GM11168 (cell line): ENCODE measurements at regions not wholly inside any gene's neighbourhood (a gene's known extent, or its start where the extent isn't known, plus 50 kb on each side); places are given as distances from the start of the nearest gene placed in this dataset.

Experiments used
- in situ Hi-C: fragments of 300-500 bp; cut with MboI; formaldehyde crosslinking; loops from one replicate; pipeline ENCODE4 v1.12.0; 2022; ENCODE audit warnings: low sequenced_read_pairs; ENCODE audit not compliant: unreplicated experiment

DNA sequence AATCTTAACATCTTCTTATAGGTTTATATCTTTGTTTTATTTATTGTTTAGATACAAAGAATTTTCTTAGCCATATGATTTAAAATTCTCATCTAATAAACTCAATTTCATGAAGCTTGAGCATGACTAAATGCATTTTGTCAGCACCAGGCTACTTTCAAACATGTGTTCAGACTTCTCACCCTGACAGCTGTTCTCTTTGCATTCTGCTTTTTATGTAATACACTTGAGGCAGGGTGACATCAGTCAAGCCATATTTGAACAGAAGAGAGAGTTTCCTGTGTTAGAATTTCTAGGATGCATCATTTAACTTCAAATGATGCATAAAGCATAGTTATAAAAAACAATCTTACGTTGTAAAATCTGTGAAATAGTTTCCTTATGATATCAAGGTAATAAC is 1295.1 kb upstream of the PCDH20 start:
- in situ Hi-C loops: no loop called here

DNA sequence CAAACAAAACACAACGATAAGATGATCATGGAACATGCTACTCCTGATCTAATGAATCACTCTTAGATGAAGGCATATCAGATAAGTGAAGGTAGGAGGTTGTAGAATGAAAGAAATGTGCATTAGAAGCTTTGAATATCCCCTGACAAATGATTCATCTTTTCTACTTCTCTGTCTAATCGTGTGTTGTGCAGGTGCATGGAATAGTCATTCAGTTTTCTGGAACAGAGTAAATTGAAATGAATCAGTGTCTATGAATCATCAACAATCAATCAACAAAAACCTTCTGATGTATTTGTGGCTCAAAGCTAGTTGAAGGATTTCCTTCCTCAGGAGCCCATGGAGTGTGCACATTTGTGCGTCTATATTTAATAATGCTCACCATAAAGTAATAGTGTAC is 1290.4 kb upstream of the PCDH20 start:
- in situ Hi-C loops: no loop called here

DNA sequence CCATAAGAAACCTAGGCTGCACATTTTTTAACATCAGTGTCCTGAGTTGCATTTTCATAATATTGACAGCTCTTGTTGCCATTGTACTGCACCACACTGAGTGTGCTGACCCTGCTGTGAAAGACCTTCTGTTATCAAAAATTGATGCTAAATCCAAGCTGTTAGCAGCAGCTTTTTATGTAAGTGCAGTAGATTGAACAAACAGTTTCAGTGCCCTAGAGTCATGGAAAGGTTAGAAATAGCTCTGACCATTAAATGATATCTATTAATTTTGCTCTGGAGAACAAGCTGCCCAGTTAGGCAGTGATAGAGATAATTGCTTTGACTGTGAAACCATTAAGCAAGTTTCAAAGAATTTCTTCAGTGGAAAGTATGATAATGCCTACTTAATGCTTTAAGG is 1289.2 kb upstream of the PCDH20 start:
- in situ Hi-C loops: no loop called here

DNA sequence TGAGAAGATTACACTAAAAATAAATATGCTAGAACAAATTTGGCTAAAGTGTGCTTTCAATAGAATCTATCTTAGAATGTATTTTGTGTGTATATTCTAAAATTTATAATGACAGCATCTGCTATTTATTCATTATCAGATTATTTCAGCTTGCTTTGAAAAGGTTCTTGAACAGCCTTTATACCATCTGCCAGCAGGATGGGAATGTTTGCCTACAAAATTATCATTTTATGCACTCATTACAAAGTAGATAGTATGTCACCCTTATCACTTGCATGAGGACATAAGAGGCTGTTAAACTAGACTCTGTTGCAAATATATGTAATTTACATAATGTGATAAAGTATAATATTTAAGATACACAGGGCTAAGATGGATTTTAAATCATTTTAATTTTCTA is 1286.9 kb upstream of the PCDH20 start:
- in situ Hi-C loops: no loop called here

- in situ Hi-C loops: no loop called here
These were observed 1282.1 kb upstream of the PCDH20 start for GRCh38 chr13:62697701-62698100.

DNA sequence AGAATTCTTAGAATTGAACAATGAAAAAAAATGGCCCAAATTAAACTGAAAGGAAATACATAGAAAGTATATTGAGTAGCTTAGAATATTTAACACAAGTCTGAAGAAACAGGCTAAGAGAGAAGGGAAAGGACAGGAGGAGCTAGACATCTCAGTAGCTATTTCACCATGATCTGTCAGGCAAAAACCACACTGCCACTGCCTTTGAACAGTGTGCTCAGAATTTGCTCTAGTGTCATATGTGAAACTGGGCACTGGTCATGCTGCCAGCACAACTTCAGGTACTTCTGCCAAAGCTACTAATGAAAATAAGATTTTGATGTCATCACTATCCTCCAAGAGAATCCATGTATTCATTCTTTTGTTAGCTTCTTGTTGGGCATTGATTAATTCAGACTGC is 1280.8 kb upstream of the PCDH20 start:
- in situ Hi-C loops: no loop called here

DNA sequence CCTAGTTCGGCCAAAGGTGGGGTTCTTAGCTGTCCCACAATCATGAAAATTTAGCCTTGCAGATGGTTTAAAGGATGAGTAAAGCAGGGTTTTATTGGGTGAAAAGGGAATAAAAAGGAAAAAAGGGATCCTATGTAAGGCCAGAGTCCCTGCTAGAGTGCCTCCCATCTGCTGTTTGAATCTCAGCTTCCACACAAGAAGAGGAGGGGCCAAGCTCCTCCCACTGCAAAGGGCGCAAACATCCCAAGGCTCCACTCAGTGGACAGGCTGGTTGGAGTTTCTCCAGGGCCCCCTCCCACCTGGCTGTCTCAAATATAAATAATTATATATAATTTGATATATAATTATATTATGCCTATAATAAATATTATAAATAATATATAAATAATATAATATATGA is 1272.1 kb upstream of the PCDH20 start:
- in situ Hi-C loops: no loop called here

DNA sequence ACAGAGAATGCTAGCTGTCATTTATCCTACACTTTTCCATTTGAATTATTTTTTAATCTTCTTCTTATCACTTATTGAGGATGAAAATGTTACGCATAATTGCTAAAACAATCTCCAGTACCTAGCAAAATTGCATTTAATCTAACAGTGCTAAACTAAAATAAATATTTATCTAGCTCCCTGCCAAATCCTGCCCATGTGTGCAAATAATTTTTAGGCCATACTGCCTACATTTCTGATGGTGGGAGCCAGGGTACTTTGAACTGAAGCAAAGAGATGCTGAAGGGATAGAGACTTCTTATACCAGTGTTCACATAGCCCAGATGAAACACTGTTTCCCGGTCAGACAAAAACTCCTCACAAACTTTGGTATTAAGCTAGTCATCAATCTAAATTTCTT is 1268.7 kb upstream of the PCDH20 start:
- in situ Hi-C loops: no loop called here

DNA sequence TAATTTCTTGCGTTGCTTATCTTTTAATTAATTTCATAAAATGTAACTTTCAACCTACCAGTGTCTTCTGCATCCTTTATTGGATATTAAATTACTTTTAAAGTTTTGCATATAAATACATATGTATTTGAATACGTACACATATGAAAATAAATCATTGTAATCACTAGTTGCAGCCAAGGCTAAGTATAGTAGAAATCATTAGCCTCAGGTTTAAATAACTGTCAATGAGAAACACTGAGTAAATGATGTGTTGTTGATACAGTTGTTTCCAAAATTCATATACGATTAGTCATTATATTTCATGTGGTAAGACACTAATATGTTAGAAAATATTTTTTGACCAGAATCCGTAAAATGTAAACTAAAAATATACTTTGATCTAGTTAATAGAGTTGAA is 1267.1 kb upstream of the PCDH20 start:
- in situ Hi-C loops: no loop called here

GRCh38 chr13:62678039-62678438 is 1262.4 kb upstream of the PCDH20 start:
- in situ Hi-C loops: no loop called here

GRCh38 chr13:62663767-62664166 is 1248.1 kb upstream of the PCDH20 start:
- in situ Hi-C loops: no loop called here

DNA sequence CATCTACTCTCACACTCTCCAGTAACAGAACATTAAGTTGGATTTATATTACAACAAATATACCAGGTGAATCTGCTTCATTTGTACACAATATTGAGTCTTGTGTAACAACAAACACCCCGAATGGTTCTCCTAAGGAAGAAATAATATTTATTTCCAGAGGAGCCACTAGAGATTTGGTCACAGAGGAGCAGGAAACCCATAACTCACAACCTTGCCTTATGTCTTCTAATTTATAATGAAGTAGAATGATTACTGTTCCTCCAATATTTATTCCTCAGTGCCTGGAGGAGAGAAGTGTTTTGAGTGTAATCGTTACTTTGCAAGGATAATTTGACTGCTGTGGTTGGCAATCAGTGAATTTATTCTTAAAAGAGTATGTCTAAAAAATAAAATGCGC is 1243.7 kb upstream of the PCDH20 start:
- in situ Hi-C loops: no loop called here

GRCh38 chr13:62653371-62653770 is 1237.7 kb upstream of the PCDH20 start:
- in situ Hi-C loops: no loop called here

- in situ Hi-C loops: no loop called here
These were observed 1228.3 kb upstream of the PCDH20 start for GRCh38 chr13:62643799-62644524.

DNA sequence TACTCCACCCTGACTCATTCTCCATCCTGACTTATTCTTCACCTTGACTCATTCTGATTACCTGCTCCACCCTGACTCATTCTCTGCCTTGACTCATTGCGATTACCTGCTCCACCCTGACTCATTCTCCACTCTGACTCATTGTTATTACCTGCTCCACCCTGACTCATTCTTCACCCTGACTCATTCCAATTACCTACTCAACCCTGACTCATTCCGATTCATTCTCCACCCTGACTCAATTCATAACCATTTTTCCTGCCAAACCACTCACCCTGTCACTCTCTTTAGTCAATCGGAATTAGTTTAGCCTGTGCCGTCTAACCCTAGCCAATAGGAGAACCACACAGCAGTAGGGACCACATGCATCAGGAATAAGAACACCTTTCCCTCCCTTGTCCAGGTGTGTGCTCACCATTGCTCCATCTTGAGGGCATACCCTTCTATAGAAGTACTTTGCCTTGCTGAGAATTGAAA is 1227.4 kb upstream of the PCDH20 start:
- in situ Hi-C loops: no loop called here

GRCh38 chr13:62635161-62635560 is 1219.5 kb upstream of the PCDH20 start:
- in situ Hi-C loops: no loop called here

- in situ Hi-C loops: no loop called here
These were observed 1217.8 kb upstream of the PCDH20 start for GRCh38 chr13:62633448-62633847.

DNA sequence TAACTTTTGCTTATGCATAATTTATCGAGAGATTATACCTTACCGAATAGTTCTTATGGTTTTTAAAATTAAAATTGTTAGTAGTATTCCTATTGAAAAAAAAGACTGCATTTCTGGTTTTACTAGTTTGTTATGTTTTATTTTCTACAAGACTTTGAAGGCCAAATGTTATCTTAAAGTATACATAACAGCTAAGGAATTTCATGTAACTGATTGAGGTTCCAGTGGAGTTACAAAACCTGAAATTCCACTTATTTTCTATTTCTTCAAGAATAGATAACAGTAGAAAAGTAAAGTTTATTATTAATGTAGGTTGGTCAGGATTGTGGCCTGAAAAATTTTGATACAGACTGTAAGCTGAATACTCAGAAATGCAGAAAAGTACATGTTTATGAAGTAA is 1216.0 kb upstream of the PCDH20 start:
- in situ Hi-C loops: no loop called here

GRCh38 chr13:62631124-62631523 is 1215.5 kb upstream of the PCDH20 start:
- in situ Hi-C loops: no loop called here

DNA sequence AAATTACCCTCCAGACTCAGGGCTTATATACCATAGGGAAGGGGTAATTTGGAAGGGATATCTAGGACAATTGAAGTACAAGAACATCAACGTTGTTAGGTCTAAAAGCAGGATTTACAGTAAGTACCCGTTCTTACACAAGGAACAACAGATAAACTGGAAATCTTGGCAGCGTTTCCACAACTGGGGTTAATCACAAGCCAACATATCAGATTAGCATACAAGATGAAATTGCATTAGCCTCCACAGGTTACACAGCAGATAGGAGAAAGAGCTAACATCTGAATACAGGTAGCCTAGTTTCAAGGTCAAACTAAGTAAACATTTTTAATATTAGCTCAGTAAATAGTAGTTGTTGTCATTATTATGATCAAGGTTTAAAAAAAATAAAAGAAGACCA is 1214.0 kb upstream of the PCDH20 start:
- in situ Hi-C loops: no loop called here

DNA sequence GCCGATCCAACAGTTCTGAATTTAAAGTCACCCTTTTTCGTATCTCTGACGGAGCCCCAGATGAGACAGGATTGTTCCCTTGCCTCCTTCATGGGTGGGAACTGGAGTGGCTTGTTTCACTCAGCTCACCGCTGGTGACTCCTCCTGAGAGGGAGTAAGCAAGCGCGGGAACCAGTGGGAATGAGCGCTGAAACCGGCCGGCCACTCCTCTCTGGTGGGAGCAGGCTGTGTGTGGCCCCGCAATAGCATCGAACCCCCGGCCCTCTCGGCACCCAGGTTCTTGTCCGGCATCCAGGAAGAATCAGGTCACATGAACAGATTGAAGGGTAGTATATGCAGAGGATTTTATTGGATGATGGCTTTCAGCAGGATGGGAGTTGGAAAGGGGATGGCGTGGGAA is 1211.6 kb upstream of the PCDH20 start:
- in situ Hi-C loops: no loop called here

GRCh38 chr13:62626771-62627170 is 1211.1 kb upstream of the PCDH20 start:
- in situ Hi-C loops: no loop called here
